ENCODE measurements at regions not wholly inside any gene's neighbourhood (a gene's known extent, or its start where the extent isn't known, plus 50 kb on each side); places are given as distances from the start of the nearest gene placed in this dataset.

- TF ChIP-seq YY1 (IDR thresholded peaks at IDR 0.05; ENCODE audit: low read depth, low read length) (no peak), TCF12 (IDR thresholded peaks at IDR 0.05; ENCODE audit: low read depth, low read length) (no peak), FOXM1 (IDR thresholded peaks at IDR 0.05; ENCODE audit: low read depth, low read length) (no peak)
These were observed 81.1 kb upstream of the HELT start (continued) for GRCh38 chr4:184937030-184937710.

- no peak overlapping the region for H2AFZ ChIP-seq (ENCODE audit: control insufficient read depth, low read depth, low read length)
- no TSS peak for BruUV-seq (replicated peaks)
- in situ Hi-C loops (cut with MboI) (no loop called here), intact Hi-C loops (cut with micrococcal nuclease; ENCODE audit: unreplicated experiment) (no loop called here)
- no peaks in the 10 kb centered on the region for H3K27me3 ChIP-seq (replicated peaks in 1 of 2; ENCODE audit: control insufficient read depth in 2 of 2, insufficient read depth in 2 of 2, low read length in 1 of 2)
- H3K4me1 ChIP-seq (ENCODE audit: control insufficient read depth, insufficient read depth, low read length): no peaks in the 10 kb centered on the region
- ChIA-PET RAD21 (ENCODE audit: unreplicated experiment) (interaction anchor here (1.3 kb wide), 1 partner anchor 192 kb away, joined by 3 read pairs; no protein-coding TSS in a partner anchor), SMC1A (ENCODE audit: uncharacterized antibody, unreplicated experiment) (interaction anchor here (0.5 to 1.1 kb wide), 5 partner anchors 10 to 160 kb away, joined by 3 to 4 read pairs (median 3); no protein-coding TSS in a partner anchor), CTCF (interaction anchor here (0.8 to 1.5 kb wide), 3 partner anchors 10 to 192 kb away, joined by 3 to 4 read pairs (median 3); no protein-coding TSS in a partner anchor), POLR2A (no interaction called here)
- DNase-seq (ENCODE audit: low read depth, low spot score): no peak
- 52% methylated on average over 10 of the region's 10 CpGs for WGBS (ENCODE audit: insufficient coverage, insufficient replicate concordance, low lambda C conversion rate, missing lambda C conversion rate)
- FAIRE-seq: no peak
- no peak for ATAC-seq
- no peaks in the 10 kb centered on the region for H3K36me3 ChIP-seq (ENCODE audit: control insufficient read depth in 2 of 2, insufficient read depth in 2 of 2, low read length in 1 of 2)
- no peak overlapping the region for H3K4me3 ChIP-seq
- no peaks in the 10 kb centered on the region for H3K79me2 ChIP-seq (ENCODE audit: control insufficient read depth, insufficient read depth, low read length)
- H3K4me2 ChIP-seq (ENCODE audit: control insufficient read depth, insufficient read depth): no peak overlapping the region
- H4K20me1 ChIP-seq (ENCODE audit: control insufficient read depth, insufficient read depth): no peaks in the 10 kb centered on the region
- TF ChIP-seq CBFB (IDR thresholded peaks at IDR 0.05; ENCODE audit: low read depth) (no peak), ZBTB11 (CRISPR knock-in tag; IDR thresholded peaks at IDR 0.05) (no peak)
- H3K9ac ChIP-seq (ENCODE audit: control insufficient read depth, insufficient read depth, low read length): no peak overlapping the region
- H3K27ac ChIP-seq (ENCODE audit: control insufficient read depth, insufficient read depth): no peak overlapping the region
- no peaks in the 10 kb centered on the region for H3K9me3 ChIP-seq (replicated peaks; ENCODE audit: control insufficient read depth, insufficient read depth, low read length)
These were observed 80.5 kb upstream of the HELT start for GRCh38 chr4:184937745-184938144.
